Amniotic epithelial cell (primary cell): ENCODE measurements at regions not wholly inside any gene's neighbourhood (a gene's known extent, or its start where the extent isn't known, plus 50 kb on each side); places are given as distances from the start of the nearest gene placed in this dataset.

Source experiments
- DNase-seq: peaks from one replicate; pipeline ENCODE4 v3.0.0-alpha.2; 2010; ENCODE audit warnings: low read depth

GRCh38 chr12:27907766-27908165, 64.8 kb downstream of the PTHLH start:
- DNase-seq = peak; percentile 72

GRCh38 chr12:27906658-27907473, 65.7 kb downstream of the PTHLH start:
- peak; percentile 24 for DNase-seq

GRCh38 chr12:27906127-27906500, 66.4 kb downstream of the PTHLH start:
- no peak for DNase-seq

- no peak for DNase-seq
These were observed 67.0 kb downstream of the PTHLH start for GRCh38 chr12:27905285-27906126.

- DNase-seq = no peak
These were observed 69.9 kb downstream of the PTHLH start for GRCh38 chr12:27902651-27903050.

- DNase-seq = peak; percentile 49
These were observed 70.6 kb downstream of the PTHLH start for GRCh38 chr12:27901959-27902358.

- DNase-seq = no peak
These were observed 71.3 kb downstream of the PTHLH start for GRCh38 chr12:27900920-27901879.

- peak; percentile 100 for DNase-seq
These were observed 73.3 kb downstream of the PTHLH start for GRCh38 chr12:27899151-27899661.

- no peak for DNase-seq
These were observed 74.5 kb downstream of the PTHLH start for GRCh38 chr12:27898022-27898421.

- no peak for DNase-seq
These were observed 76.0 kb downstream of the PTHLH start for GRCh38 chr12:27896419-27896990.

GRCh38 chr12:27894309-27894708, 78.2 kb downstream of the PTHLH start:
- DNase-seq = no peak

- DNase-seq = no peak
These were observed 92.8 kb downstream of the PTHLH start for GRCh38 chr12:27879708-27880107.

GRCh38 chr12:27875677-27876076, 95.6 kb upstream of the MANSC4 start:
- DNase-seq = no peak

- DNase-seq = no peak
These were observed 93.0 kb upstream of the MANSC4 start for GRCh38 chr12:27873010-27873409.

GRCh38 chr12:27871946-27872345, 91.9 kb upstream of the MANSC4 start:
- DNase-seq = no peak

GRCh38 chr12:27870939-27871338, 90.9 kb upstream of the MANSC4 start:
- peak; percentile 83 for DNase-seq

GRCh38 chr12:27869567-27869966, 89.5 kb upstream of the MANSC4 start:
- no peak for DNase-seq

GRCh38 chr12:27868139-27868538, 88.1 kb upstream of the MANSC4 start:
- DNase-seq = peak; percentile 88

- DNase-seq = peak; percentile 39
These were observed 86.5 kb upstream of the MANSC4 start for GRCh38 chr12:27866373-27867101.

- peak; percentile 99 for DNase-seq
These were observed 85.4 kb upstream of the MANSC4 start for GRCh38 chr12:27865421-27865820.

- DNase-seq = no peak
These were observed 84.5 kb upstream of the MANSC4 start for GRCh38 chr12:27864521-27864920.
